Keratinocyte (primary cell): ENCODE measurements at regions not wholly inside any gene's neighbourhood (a gene's known extent, or its start where the extent isn't known, plus 50 kb on each side); places are given as distances from the start of the nearest gene placed in this dataset.

Source experiments
- DNase-seq: peaks from one replicate; pipeline ENCODE4 v3.0.0-alpha.2; 2011; ENCODE audit warnings: low read depth, missing footprints, low spot score
- FAIRE-seq: peaks from 2 replicates; lab custom pipeline; 2011; peaks lifted over from hg19 to GRCh38; lab: Jason Lieb, UNC
- H2AFZ ChIP-seq: 2 replicates; pipeline ENCODE4 v1.6.0; 2012; ENCODE audit warnings: low read length, control low read depth, inconsistent platforms; ENCODE audit not compliant: control insufficient read depth
- H3K27ac ChIP-seq: 2 replicates; pipeline ENCODE4 v1.5.1; 2011; ENCODE audit warnings: low read length; ENCODE audit not compliant: control insufficient read depth, insufficient read depth
- H3K27me3 ChIP-seq: 3 replicates; pipeline ENCODE4 v1.6.0; 2011; ENCODE audit warnings: low read length; ENCODE audit not compliant: control insufficient read depth, insufficient read depth; ENCODE audit errors: extremely low read depth
- H3K36me3 ChIP-seq, 2 experiments: 2 replicates in 1 of 2; 3 replicates in 1 of 2; pipeline ENCODE4 v1.5.1; 2011; ENCODE audit warnings: low read length in 2 of 2, mild to moderate bottlenecking in 1 of 2; ENCODE audit not compliant: control insufficient read depth in 2 of 2, insufficient read depth in 2 of 2; ENCODE audit errors: extremely low read depth in 1 of 2
- H3K4me1 ChIP-seq: 3 replicates; pipeline ENCODE4 v1.5.1; 2011; ENCODE audit warnings: low read length; ENCODE audit not compliant: control insufficient read depth, insufficient read depth; ENCODE audit errors: extremely low read depth
- H3K4me2 ChIP-seq: 3 replicates; pipeline ENCODE4 v1.6.0; 2011; ENCODE audit warnings: low read depth, low read length; ENCODE audit not compliant: control insufficient read depth, insufficient read depth; ENCODE audit errors: extremely low read depth
- H3K4me3 ChIP-seq, 3 experiments: fragments of 200-600 bp in 1 of 3; sonication (generic) in 1 of 3; 2 replicates in 2 of 3; 3 replicates in 1 of 3; pipeline ENCODE4 v1.5.1; 2011 to 2016; ENCODE audit warnings: low read length in 3 of 3, mild to moderate bottlenecking in 3 of 3, control low read depth in 2 of 3, inconsistent platforms in 1 of 3, low read depth in 1 of 3, mixed read lengths in 1 of 3, mixed run types in 1 of 3, moderate library complexity in 1 of 3; ENCODE audit not compliant: control insufficient read depth in 2 of 3, insufficient read depth in 2 of 3; ENCODE audit errors: extremely low read depth in 1 of 3
- H3K79me2 ChIP-seq: 2 replicates; pipeline ENCODE4 v1.6.0; 2012; ENCODE audit warnings: low read length; ENCODE audit not compliant: control insufficient read depth, insufficient read depth
- H3K9ac ChIP-seq: 3 replicates; pipeline ENCODE4 v1.6.0; 2011; ENCODE audit warnings: low read length; ENCODE audit not compliant: control insufficient read depth, insufficient read depth; ENCODE audit errors: extremely low read depth
- H3K9me1 ChIP-seq: 3 replicates; pipeline ENCODE4 v1.6.0; 2011; ENCODE audit warnings: low read length; ENCODE audit not compliant: control insufficient read depth, insufficient read depth; ENCODE audit errors: extremely low read depth
- H3K9me3 ChIP-seq: 2 replicates; pipeline ENCODE4 v1.5.1; 2012; ENCODE audit warnings: low read depth, low read length; ENCODE audit not compliant: control insufficient read depth
- H4K20me1 ChIP-seq: 3 replicates; pipeline ENCODE4 v1.6.0; 2011; ENCODE audit warnings: low read length; ENCODE audit not compliant: control insufficient read depth, insufficient read depth; ENCODE audit errors: extremely low read depth
- EZH2 ChIP-seq: IDR thresholded peaks from one replicate; pipeline ENCODE4 v1.6.1; 2012; ENCODE audit warnings: inconsistent platforms, mild to moderate bottlenecking, low read length, moderate library complexity
- dilution Hi-C: fragments of 300-500 bp; cut with MboI; formaldehyde crosslinking; loops from one replicate; pipeline ENCODE4 v1.7.0; 2020; ENCODE audit warnings: low sequenced_read_pairs; ENCODE audit not compliant: extremely low pct_ligation_motif_present
- TF ChIP-seq, protein P1 (sequence below), 3 experiments: IDR thresholded peaks in 1 of 3; conservative IDR thresholded peaks in 1 of 3; optimal IDR thresholded peaks in 1 of 3; 2 replicates in 2 of 3; 3 replicates in 1 of 3; pipeline versions ENCODE3 to v1.5.1; 2011; ENCODE audit warnings: low read length in 3 of 3, mild to moderate bottlenecking in 3 of 3, moderate library complexity in 2 of 3, control low read depth in 1 of 3, inconsistent platforms in 1 of 3; ENCODE audit not compliant: insufficient read depth in 2 of 3; ENCODE audit errors: extremely low read depth in 1 of 3

DNA sequence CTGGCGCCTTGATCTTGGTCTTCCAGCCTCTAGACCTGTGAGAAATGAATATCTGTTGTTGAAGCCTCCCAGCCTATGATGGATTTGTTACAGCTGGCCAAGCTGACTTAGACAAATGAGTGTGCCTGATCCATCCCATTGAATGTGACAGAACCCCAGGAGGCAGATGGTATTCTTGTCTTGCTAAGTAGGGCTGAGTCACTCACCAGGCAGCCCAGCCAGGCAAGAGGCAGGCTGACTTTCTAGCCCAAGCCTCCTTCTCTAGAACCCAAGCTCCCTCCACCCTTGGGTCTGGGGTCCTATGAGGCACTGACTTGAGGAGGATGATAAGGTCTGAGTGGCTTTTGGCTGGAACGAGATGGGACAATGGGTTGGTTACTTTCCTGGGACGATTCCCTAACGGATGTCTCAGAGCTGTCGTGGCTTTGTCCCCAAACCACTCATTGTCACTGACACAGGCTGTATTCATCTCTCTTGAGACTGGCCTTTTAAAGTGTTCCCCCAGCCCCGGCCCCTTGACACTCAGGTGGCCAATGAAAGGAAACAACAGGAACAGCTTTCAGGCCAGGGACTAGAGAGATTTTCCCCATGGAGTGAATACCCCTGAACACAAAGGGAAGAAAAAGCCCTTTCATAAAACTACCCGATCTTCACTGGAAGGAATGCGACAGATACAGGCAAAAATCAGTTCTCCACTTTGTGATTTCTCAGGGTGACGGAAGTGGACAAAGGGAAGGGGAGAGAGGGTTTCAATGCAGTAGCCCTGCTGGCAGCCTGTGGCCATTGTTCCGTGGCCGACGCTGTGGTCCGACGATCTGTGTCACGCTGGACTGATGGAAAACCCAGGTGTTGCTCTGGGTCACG lies 264.2 kb downstream of the AACS start:
- no peak overlapping the region for H3K4me3 ChIP-seq
- H3K36me3 ChIP-seq: no peaks in the 10 kb centered on the region
- no peak overlapping the region for H3K9ac ChIP-seq
- no peak overlapping the region for H2AFZ ChIP-seq
- DNase-seq (no peak), FAIRE-seq (no peak)
- H3K4me1 ChIP-seq: no peaks in the 10 kb centered on the region
- no peaks in the 10 kb centered on the region for H3K79me2 ChIP-seq
- H3K27ac ChIP-seq: no peak overlapping the region
- no peaks in the 10 kb centered on the region for H3K27me3 ChIP-seq
- H4K20me1 ChIP-seq: no peaks in the 10 kb centered on the region
- TF ChIP-seq, protein P1, sequence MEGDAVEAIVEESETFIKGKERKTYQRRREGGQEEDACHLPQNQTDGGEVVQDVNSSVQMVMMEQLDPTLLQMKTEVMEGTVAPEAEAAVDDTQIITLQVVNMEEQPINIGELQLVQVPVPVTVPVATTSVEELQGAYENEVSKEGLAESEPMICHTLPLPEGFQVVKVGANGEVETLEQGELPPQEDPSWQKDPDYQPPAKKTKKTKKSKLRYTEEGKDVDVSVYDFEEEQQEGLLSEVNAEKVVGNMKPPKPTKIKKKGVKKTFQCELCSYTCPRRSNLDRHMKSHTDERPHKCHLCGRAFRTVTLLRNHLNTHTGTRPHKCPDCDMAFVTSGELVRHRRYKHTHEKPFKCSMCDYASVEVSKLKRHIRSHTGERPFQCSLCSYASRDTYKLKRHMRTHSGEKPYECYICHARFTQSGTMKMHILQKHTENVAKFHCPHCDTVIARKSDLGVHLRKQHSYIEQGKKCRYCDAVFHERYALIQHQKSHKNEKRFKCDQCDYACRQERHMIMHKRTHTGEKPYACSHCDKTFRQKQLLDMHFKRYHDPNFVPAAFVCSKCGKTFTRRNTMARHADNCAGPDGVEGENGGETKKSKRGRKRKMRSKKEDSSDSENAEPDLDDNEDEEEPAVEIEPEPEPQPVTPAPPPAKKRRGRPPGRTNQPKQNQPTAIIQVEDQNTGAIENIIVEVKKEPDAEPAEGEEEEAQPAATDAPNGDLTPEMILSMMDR (optimal IDR thresholded peaks at IDR 0.05 in 1 of 3, IDR thresholded peaks at IDR 0.05 in 1 of 3, conservative IDR thresholded peaks at IDR 0.05 in 1 of 3; ENCODE audit: extremely low read depth in 1 of 3, insufficient read depth in 2 of 3, low read length in 3 of 3): no peak
- no peak for TF ChIP-seq EZH2
- no peak overlapping the region for H3K4me2 ChIP-seq
- dilution Hi-C loops: no loop called here
- H3K9me1 ChIP-seq: no peaks in the 10 kb centered on the region
- no peaks in the 10 kb centered on the region for H3K9me3 ChIP-seq

DNA sequence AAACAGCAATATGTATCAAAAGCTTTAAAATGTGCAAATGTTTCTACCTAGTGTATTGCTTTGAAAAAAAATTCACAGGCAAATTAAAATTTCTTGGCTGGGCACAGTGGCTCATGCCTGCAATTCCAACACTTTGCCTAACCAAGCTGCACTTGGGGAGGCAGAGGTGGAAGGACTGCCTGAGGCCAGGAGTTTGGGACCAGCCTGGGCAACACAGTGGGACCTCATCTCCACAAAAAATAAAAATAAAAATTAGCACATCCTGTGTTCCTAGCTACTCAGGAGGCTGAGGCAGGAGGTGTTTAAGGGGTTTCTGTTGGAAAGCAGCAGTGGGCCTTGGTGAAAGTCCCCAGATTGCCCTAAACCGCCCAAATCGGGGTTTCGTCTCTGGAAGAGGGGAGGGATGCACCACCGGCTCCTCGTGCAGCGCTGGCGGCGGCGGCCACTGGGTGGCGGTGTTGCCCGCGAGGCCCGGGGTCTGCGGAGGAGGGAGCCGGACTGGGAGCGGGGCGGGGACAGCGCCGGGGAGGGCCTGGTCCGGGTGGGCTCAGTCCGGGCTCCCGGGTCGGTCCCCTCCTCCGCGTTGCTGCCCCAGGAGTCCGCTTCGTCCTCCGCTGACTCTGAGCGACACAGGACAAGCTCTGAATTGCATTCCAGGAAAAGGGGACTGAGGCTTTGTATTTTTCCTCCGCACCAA lies 265.6 kb downstream of the AACS start:
- H3K79me2 ChIP-seq: no peaks in the 10 kb centered on the region
- H2AFZ ChIP-seq: peak overlapping the region; percentile 47
- dilution Hi-C loops: no loop called here
- no peaks in the 10 kb centered on the region for H3K4me1 ChIP-seq
- no peak overlapping the region for H3K9ac ChIP-seq
- no peak for DNase-seq
- H3K9me1 ChIP-seq: no peaks in the 10 kb centered on the region
- H3K27me3 ChIP-seq: no peaks in the 10 kb centered on the region
- H3K27ac ChIP-seq: no peak overlapping the region
- FAIRE-seq: no peak
- H3K4me3 ChIP-seq: peak overlapping the region in 2 of 3 experiments; percentile 24 to 29
- no peaks in the 10 kb centered on the region for H3K9me3 ChIP-seq
- H4K20me1 ChIP-seq: no peaks in the 10 kb centered on the region
- no peaks in the 10 kb centered on the region for H3K36me3 ChIP-seq
- H3K4me2 ChIP-seq: peak overlapping the region; percentile 52
- TF ChIP-seq EZH2: no peak
- TF ChIP-seq, protein P1 (optimal IDR thresholded peaks at IDR 0.05 in 1 of 3, IDR thresholded peaks at IDR 0.05 in 1 of 3, conservative IDR thresholded peaks at IDR 0.05 in 1 of 3; ENCODE audit: extremely low read depth in 1 of 3, insufficient read depth in 2 of 3, low read length in 3 of 3): peak; percentile 57 to 89 (median 83)
